Activated T-cell treated with anti-CD3 and anti-CD28 coated beads, Interleukin-2, amount 50 U/mL, for 1 hour (primary cell): ENCODE measurements at regions not wholly inside any gene's neighbourhood (a gene's known extent, or its start where the extent isn't known, plus 50 kb on each side); places are given as distances from the start of the nearest gene placed in this dataset.
"Not testable (repeated sequence)": the region's sequence is repeated elsewhere in the genome, so short reads cannot be mapped to it uniquely, and the experiment has no call there.

Experiments
- DNase-seq: peaks from one replicate; pipeline ENCODE4 v3.0.0-alpha.2; 2020

DNA sequence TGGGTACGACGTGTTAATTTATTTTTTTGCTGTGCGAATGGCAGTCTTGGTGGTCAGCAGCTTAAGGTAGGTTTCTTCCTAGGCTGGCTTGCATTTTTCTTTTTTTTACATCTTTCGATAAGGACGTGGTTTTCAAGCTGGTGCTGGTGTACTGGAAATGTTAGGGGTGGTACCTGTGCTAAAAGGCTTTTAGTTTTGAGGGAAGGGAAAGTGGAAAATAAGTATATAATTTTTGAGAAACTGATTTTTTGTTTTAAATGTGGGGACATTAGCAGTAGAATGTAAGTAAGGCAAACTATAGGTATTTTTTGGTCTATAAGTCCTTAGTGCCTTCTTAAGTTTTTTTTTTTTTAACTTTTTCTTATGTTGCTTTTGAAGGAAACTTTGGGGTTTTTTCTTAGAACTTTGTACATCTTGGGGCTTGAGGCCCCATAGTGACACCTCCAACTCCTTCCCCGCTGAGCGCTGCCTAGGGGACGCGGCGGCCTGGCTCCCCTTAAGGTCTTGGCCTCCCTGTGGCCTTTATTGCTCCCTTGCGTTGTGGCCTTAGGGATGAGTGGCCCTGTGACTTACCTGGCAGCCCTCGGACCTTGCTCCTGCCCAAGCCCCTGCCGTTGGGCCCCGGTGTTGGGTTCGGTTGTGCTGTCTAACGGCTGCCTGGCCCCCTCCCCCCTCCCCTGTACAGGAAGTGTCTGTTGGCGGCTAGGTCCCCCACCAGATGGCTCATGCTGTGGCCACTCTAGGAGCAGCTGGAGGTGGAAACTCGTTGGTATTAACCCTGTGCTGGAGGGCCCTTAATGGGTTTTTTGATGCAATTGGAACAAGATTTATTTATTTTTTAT lies 88.0 kb upstream of the RPRML start:
- peak; percentile 78 for DNase-seq

DNA sequence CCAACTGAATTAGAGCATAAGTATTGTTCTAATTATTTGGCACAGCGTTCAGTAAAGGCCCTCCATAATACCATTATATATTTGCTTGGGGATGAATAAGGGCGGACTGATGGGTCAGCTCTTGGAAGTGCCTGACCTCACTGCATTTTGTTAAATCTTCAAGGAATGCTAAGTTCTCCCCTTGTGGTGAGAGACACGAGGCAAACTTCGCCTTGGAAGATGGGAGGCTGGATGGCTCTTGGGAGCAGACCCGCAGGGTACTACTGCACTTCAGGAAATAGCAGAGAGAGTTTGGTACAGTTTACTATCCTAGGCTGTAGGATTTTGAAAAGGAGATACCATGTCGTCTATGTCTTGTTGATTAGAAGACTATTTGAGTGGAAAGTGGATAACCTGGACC lies 87.0 kb upstream of the RPRML start:
- no peak for DNase-seq

DNA sequence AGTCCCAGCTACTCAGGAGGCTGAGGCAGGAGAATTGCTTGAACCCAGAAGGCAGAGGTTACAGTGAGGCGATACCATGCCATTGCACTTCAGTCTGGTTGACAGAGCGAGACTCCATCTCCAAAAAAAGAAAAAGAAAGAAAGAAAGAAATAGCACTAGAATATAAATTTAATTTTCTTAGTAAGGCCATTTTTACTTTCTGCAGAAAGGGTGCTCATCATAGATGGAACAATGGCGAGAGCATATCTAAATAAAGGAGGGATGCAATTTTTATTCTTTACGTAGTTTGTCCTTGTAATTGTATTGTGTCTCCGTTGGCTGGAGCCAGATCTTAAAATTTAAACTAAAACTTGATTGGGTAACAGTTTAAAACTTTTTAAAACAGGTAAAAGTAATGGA lies 85.6 kb upstream of the RPRML start:
- no peak for DNase-seq

DNA sequence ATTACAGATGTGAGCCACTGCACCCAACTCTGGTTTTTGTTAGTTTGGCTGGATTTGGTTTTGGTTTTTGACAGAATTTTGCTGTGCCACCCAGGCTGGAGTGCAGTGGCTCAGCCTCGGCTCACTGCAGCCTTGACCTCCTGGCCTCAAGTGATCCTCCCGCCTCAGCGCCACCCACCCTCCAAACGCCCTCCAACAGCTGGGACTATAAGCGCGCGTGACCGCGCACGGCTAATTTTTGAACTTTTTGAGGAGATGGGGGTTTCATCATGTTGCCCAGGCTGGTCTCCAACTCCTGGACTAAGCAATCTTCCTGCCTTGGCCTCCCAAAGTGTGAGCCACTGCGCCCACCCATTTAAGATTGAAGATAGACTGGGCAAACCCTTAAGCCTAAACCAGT lies 84.4 kb upstream of the RPRML start:
- no peak for DNase-seq

- not testable (repeated sequence) for DNase-seq
These were observed 83.8 kb upstream of the RPRML start for GRCh38 chr17:47062851-47063250.

- not testable (repeated sequence) for DNase-seq
These were observed 81.0 kb upstream of the RPRML start for GRCh38 chr17:47060005-47060404.

- DNase-seq = no peak
These were observed 78.8 kb upstream of the RPRML start for GRCh38 chr17:47057830-47058229.

- not testable (repeated sequence) for DNase-seq
These were observed 78.2 kb upstream of the RPRML start for GRCh38 chr17:47057279-47057678.

DNA sequence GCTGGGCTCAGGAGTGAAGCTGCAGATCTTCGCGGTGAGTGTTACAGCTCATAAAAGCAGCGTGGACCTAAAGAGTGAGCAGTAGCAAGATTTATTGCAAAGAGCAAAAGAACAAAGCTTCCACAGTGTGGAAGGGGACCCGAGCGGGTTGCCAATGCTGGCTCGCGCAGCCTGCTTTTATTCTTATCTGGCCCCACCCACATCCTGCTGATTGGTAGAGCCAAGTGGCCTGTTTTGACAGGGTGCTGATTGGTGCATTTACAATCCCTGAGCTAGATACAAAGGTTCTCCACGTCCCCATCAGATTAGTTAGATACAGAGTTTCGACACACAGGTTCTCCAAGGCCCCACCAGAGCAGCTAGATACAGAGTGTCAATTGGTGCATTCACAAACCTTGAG lies 77.6 kb upstream of the RPRML start:
- not testable (repeated sequence) for DNase-seq
